IMR-90 (cell line): ENCODE measurements at regions not wholly inside any gene's neighbourhood (a gene's known extent, or its start where the extent isn't known, plus 50 kb on each side); places are given as distances from the start of the nearest gene placed in this dataset.

Experiments used
- ATAC-seq: fragments of 200-7000 bp; cut with Tn5 transposase; 2 replicates; pipeline ENCODE4 v1.9.1; 2020; ENCODE audit warnings: low read depth, mild to moderate bottlenecking, moderate library complexity
- BruUV-seq: library from RNA; stranded (reverse); fragments of 400-500 nt; replicated peaks from 2 replicates; lab custom pipeline; 2021; lab: Mats Ljungman, UMichigan
- CTCF ChIA-PET: fragments of 300-600 bp; formaldehyde crosslinking; extraction: SDS; loops from one replicate; lab custom pipeline; 2021; ENCODE audit warnings: antibody characterized with exemption; lab: Yijun Ruan, JAX
- POLR2A ChIA-PET: fragments of 300-600 bp; sonication (Branson Sonifier 250); formaldehyde crosslinking; loops from one replicate; lab custom pipeline; 2022; ENCODE audit warnings: antibody characterized with exemption; ENCODE audit not compliant: unreplicated experiment; lab: Charles Lee
- DNase-seq: peaks from one replicate; pipeline ENCODE4 v3.0.0; 2013
- H2AFZ ChIP-seq: replicated peaks from 2 replicates; pipeline ENCODE3; 2013; ENCODE audit warnings: low read length, mild to moderate bottlenecking; ENCODE audit not compliant: poor library complexity
- H2AK5ac ChIP-seq: 2 replicates; pipeline ENCODE4 v1.6.1; 2013; ENCODE audit warnings: low read depth, low read length, inconsistent platforms
- H2AK9ac ChIP-seq: replicated peaks from 2 replicates; pipeline ENCODE3; 2013; ENCODE audit warnings: mild to moderate bottlenecking, low read depth, low read length, moderate library complexity; ENCODE audit not compliant: poor library complexity
- H2BK120ac ChIP-seq: 2 replicates; pipeline ENCODE4 v1.6.1; 2013; ENCODE audit warnings: low read depth, low read length, inconsistent platforms
- H2BK15ac ChIP-seq: 3 replicates; pipeline ENCODE4 v1.6.1; 2013; ENCODE audit warnings: low read depth, low read length, inconsistent platforms
- H2BK20ac ChIP-seq: 2 replicates; pipeline ENCODE4 v1.6.1; 2013; ENCODE audit warnings: low read depth, mild to moderate bottlenecking, inconsistent platforms, low read length, moderate library complexity
- H2BK5ac ChIP-seq: 2 replicates; pipeline ENCODE4 v1.6.1; 2013; ENCODE audit warnings: mild to moderate bottlenecking, low read depth, low read length, inconsistent platforms; ENCODE audit not compliant: poor library complexity, severe bottlenecking
- H3K14ac ChIP-seq: replicated peaks from 2 replicates; pipeline ENCODE4 v1.6.1; 2013; ENCODE audit warnings: low read depth, low read length, inconsistent platforms
- H3K18ac ChIP-seq: 2 replicates; pipeline ENCODE4 v1.6.1; 2013; ENCODE audit warnings: low read depth, low read length, control low read depth
- H3K23ac ChIP-seq: 2 replicates; pipeline ENCODE4 v1.6.1; 2013; ENCODE audit warnings: low read depth, low read length, inconsistent platforms
- H3K27ac ChIP-seq: 2 replicates; pipeline ENCODE4 v1.5.1; 2013; ENCODE audit warnings: mild to moderate bottlenecking, control low read depth, low read length; ENCODE audit not compliant: insufficient read depth
- H3K27me3 ChIP-seq: 2 replicates; pipeline ENCODE4 v1.6.1; 2013; ENCODE audit warnings: low read length; ENCODE audit not compliant: control insufficient read depth, insufficient read depth
- H3K36me3 ChIP-seq: 2 replicates; pipeline ENCODE4 v1.6.1; 2013; ENCODE audit warnings: low read length, mixed read lengths; ENCODE audit not compliant: control insufficient read depth, insufficient read depth
- H3K4ac ChIP-seq: 2 replicates; pipeline ENCODE4 v1.6.1; 2013; ENCODE audit warnings: low read depth, low read length, inconsistent platforms
- H3K4me1 ChIP-seq: 2 replicates; pipeline ENCODE4 v1.6.1; 2013; ENCODE audit warnings: low read length, mixed read lengths; ENCODE audit not compliant: control insufficient read depth, insufficient read depth
- H3K4me2 ChIP-seq: 2 replicates; pipeline ENCODE4 v1.6.1; 2013; ENCODE audit warnings: low read depth, mild to moderate bottlenecking, control low read depth, low read length, moderate library complexity
- H3K4me3 ChIP-seq: 2 replicates; pipeline ENCODE4 v1.5.1; 2013; ENCODE audit warnings: low read depth, mild to moderate bottlenecking, control low read depth, low read length, moderate library complexity; ENCODE audit not compliant: insufficient read depth
- H3K56ac ChIP-seq: 2 replicates; pipeline ENCODE4 v1.6.1; 2013; ENCODE audit warnings: low read length, inconsistent platforms; ENCODE audit not compliant: insufficient read depth; ENCODE audit errors: extremely low read depth
- H3K79me1 ChIP-seq, 2 experiments: 2 replicates each; pipeline ENCODE4 v1.6.1; 2013; ENCODE audit warnings: low read length in 2 of 2, inconsistent platforms in 1 of 2, low read depth in 1 of 2
- H3K9ac ChIP-seq: 2 replicates; pipeline ENCODE4 v1.6.1; 2013; ENCODE audit warnings: low read depth, low read length, control low read depth
- H3K9me1 ChIP-seq: 2 replicates; pipeline ENCODE4 v1.6.1; 2013; ENCODE audit warnings: low read length, inconsistent platforms; ENCODE audit not compliant: insufficient read depth
- H3K9me3 ChIP-seq: 2 replicates; pipeline ENCODE4 v1.6.1; 2013; ENCODE audit warnings: low read length; ENCODE audit not compliant: control insufficient read depth, insufficient read depth
- H4K20me1 ChIP-seq: 2 replicates; pipeline ENCODE4 v1.6.1; 2013; ENCODE audit warnings: low read length, inconsistent platforms; ENCODE audit not compliant: insufficient read depth
- H4K5ac ChIP-seq: 2 replicates; pipeline ENCODE4 v1.6.1; 2013; ENCODE audit warnings: mild to moderate bottlenecking, low read depth, low read length, control low read depth
- H4K8ac ChIP-seq, 2 experiments: 2 replicates each; pipeline ENCODE4 v1.6.1; 2013; ENCODE audit warnings: low read depth in 2 of 2, low read length in 2 of 2, control low read depth in 1 of 2, inconsistent platforms in 1 of 2
- H4K91ac ChIP-seq: 2 replicates; pipeline ENCODE4 v1.6.1; 2013; ENCODE audit warnings: low read depth, low read length, inconsistent platforms; ENCODE audit not compliant: insufficient read depth
- CEBPB ChIP-seq: IDR thresholded peaks from 2 replicates; pipeline ENCODE4 v1.6.1; 2012; ENCODE audit warnings: low read depth, low read length, improper control_type of control experiment
- MAFK ChIP-seq: IDR thresholded peaks from 2 replicates; pipeline ENCODE4 v1.6.1; 2012; ENCODE audit warnings: low read depth, low read length, improper control_type of control experiment
- MXI1 ChIP-seq: IDR thresholded peaks from 2 replicates; pipeline ENCODE4 v1.6.1; 2012; ENCODE audit warnings: low read depth, mild to moderate bottlenecking, low read length, moderate library complexity, borderline replicate concordance
- RAD21 ChIP-seq: IDR thresholded peaks from 2 replicates; pipeline ENCODE4 v1.6.1; 2012; ENCODE audit warnings: low read length, improper control_type of control experiment
- RFX5 ChIP-seq: IDR thresholded peaks from 2 replicates; pipeline ENCODE4 v1.8.0; 2012; ENCODE audit warnings: low read depth, mild to moderate bottlenecking, low read length, moderate library complexity
- WGBS, 2 experiments: methylation state at CpG; one replicate each; pipeline versions ENCODE4 v1.1.5 to v1.1.7; 2013; ENCODE audit warnings: missing lambda C conversion rate in 2 of 2; ENCODE audit not compliant: insufficient read length in 1 of 2; ENCODE audit errors: extremely low coverage in 2 of 2; 5-methylcytosine and 5-hydroxymethylcytosine counted together
- dilution Hi-C: fragments of 300-500 bp; cut with HindIII; formaldehyde crosslinking; loops from one replicate; pipeline ENCODE4 v1.14.3; 2018; ENCODE audit warnings: low sequenced_read_pairs; ENCODE audit not compliant: unreplicated experiment
- in situ Hi-C: fragments of 300-500 bp; cut with MboI; formaldehyde crosslinking; loops from 3 replicates; pipeline ENCODE4 v1.14.3; 2019; ENCODE audit warnings: low sequenced_read_pairs, inconsistent platforms, mixed read lengths
- intact Hi-C: fragments of 100-400 bp; cut with micrococcal nuclease; formaldehyde crosslinking; loops from 2 replicates; pipeline ENCODE4 v1.10.0; 2022

GRCh38 chr4:173707658-173708419 is 177.8 kb upstream of the HAND2 start:
- no peak overlapping the region for H2AFZ ChIP-seq
- POLR2A ChIA-PET, result no interaction called here
- dilution Hi-C loops, result no loop called here

More at GRCh38 chr4:173707658-173708419, 177.8 kb upstream of the HAND2 start:
- no peak overlapping the region for H3K27ac ChIP-seq
- in situ Hi-C loops (no loop called here), intact Hi-C loops (no loop called here)
- CTCF ChIA-PET, result interaction anchor here (1.1 kb wide), 1 partner anchor 36 kb away, joined by 3 read pairs; no protein-coding TSS in a partner anchor
- no CpG with 5 or more reads among the region's 2 CpGs for WGBS, 2 experiments
- no peaks in the 10 kb centered on the region for H3K4me1 ChIP-seq
- H3K56ac ChIP-seq, result no peak overlapping the region
- no peaks in the 10 kb centered on the region for H3K9me1 ChIP-seq
- H3K9ac ChIP-seq, result no peak overlapping the region
- H2AK9ac ChIP-seq, result no peak overlapping the region
- no peak overlapping the region for H4K91ac ChIP-seq
- H4K5ac ChIP-seq, result no peak overlapping the region
- no peak overlapping the region for H2BK15ac ChIP-seq
- H3K9me3 ChIP-seq, result no peaks in the 10 kb centered on the region
- no peak overlapping the region for H3K4ac ChIP-seq
- no peaks in the 10 kb centered on the region for H3K79me1 ChIP-seq
- no peaks in the 10 kb centered on the region for H3K27me3 ChIP-seq
- H3K36me3 ChIP-seq, result no peaks in the 10 kb centered on the region
- DNase-seq, result no peak
- H3K4me3 ChIP-seq, result no peak overlapping the region
- TF ChIP-seq RAD21, result no peak
- TF ChIP-seq CEBPB, result peak; percentile 56; the same call in 1 of the 2 replicates
- TF ChIP-seq RFX5, result no peak
- TF ChIP-seq MAFK, result peak; percentile 52
- no peak for TF ChIP-seq MXI1
- no peak for ATAC-seq
- H3K14ac ChIP-seq, result no peak overlapping the region
- no TSS peak for BruUV-seq
- H4K20me1 ChIP-seq, result no peaks in the 10 kb centered on the region
- no peak overlapping the region for H2BK5ac ChIP-seq
- no peak overlapping the region for H2BK20ac ChIP-seq
- H2BK120ac ChIP-seq, result no peak overlapping the region
- no peak overlapping the region for H3K18ac ChIP-seq
- H2AK5ac ChIP-seq, result no peak overlapping the region
- no peak overlapping the region for H3K23ac ChIP-seq
- no peak overlapping the region for H3K4me2 ChIP-seq
- no peak overlapping the region for H4K8ac ChIP-seq
